ENCODE measurements at regions not wholly inside any gene's neighbourhood (a gene's known extent, or its start where the extent isn't known, plus 50 kb on each side); places are given as distances from the start of the nearest gene placed in this dataset.

- H3K36me3 ChIP-seq (ENCODE audit: control insufficient read depth, insufficient read depth, low read length): no peaks in the 10 kb centered on the region
- TF ChIP-seq CTCF (IDR thresholded peaks at IDR 0.05; ENCODE audit: insufficient read depth, low read depth, low read length): no peak
- POLR2A ChIA-PET: no interaction called here
- CTCF ChIA-PET: interaction anchor here (1.7 kb wide), 1 partner anchor 135 kb away, joined by 9 read pairs; no protein-coding TSS in a partner anchor
- no peak for DNase-seq (ENCODE audit: low read depth)
- H3K27me3 ChIP-seq (ENCODE audit: control insufficient read depth, insufficient read depth, low read length): no peaks in the 10 kb centered on the region
- no peak overlapping the region for H3K4me3 ChIP-seq (ENCODE audit: low read depth, low read length)
Observed at GRCh38 chr7:113294750-113295149, 176.4 kb upstream of the SMIM30 start.

- Histone ChIP-seq H3K4me3 (ENCODE audit: low read depth, low read length) (no peak overlapping the region), H3K36me3 (ENCODE audit: control insufficient read depth, insufficient read depth, low read length) (no peaks in the 10 kb centered on the region), H3K27me3 (ENCODE audit: control insufficient read depth, insufficient read depth, low read length) (no peaks in the 10 kb centered on the region)
- CTCF ChIA-PET: interaction anchor here (1.2 kb wide), 1 partner anchor 133 kb away, joined by 3 read pairs; no protein-coding TSS in a partner anchor
- no peak for TF ChIP-seq CTCF (IDR thresholded peaks at IDR 0.05; ENCODE audit: insufficient read depth, low read depth, low read length)
- POLR2A ChIA-PET: no interaction called here
- no peak for DNase-seq (ENCODE audit: low read depth)
Observed at GRCh38 chr7:113292105-113292504, 173.8 kb upstream of the SMIM30 start.

- TF ChIP-seq CTCF (IDR thresholded peaks at IDR 0.05; ENCODE audit: insufficient read depth, low read depth, low read length): no peak
- H3K36me3 ChIP-seq (ENCODE audit: control insufficient read depth, insufficient read depth, low read length): no peaks in the 10 kb centered on the region
- DNase-seq (ENCODE audit: low read depth): no peak
- POLR2A ChIA-PET: no interaction called here
- H3K4me3 ChIP-seq (ENCODE audit: low read depth, low read length): no peak overlapping the region
- H3K27me3 ChIP-seq (ENCODE audit: control insufficient read depth, insufficient read depth, low read length): no peaks in the 10 kb centered on the region
- CTCF ChIA-PET: interaction anchor here (0.7 to 1.2 kb wide), 2 partner anchors 131 to 132 kb away, joined by 3 to 5 read pairs; no protein-coding TSS in a partner anchor
Observed at GRCh38 chr7:113291058-113291457, 172.7 kb upstream of the SMIM30 start.

- TF ChIP-seq CTCF (IDR thresholded peaks at IDR 0.05; ENCODE audit: insufficient read depth, low read depth, low read length): peak; percentile 76
- DNase-seq (ENCODE audit: low read depth): no peak
Observed at GRCh38 chr7:113289140-113289740, 170.9 kb upstream of the SMIM30 start.

GRCh38 chr7:113285411-113285810, 167.1 kb upstream of the SMIM30 start:
- Histone ChIP-seq H3K27me3 (ENCODE audit: control insufficient read depth, insufficient read depth, low read length) (no peaks in the 10 kb centered on the region), H3K4me3 (ENCODE audit: low read depth, low read length) (no peak overlapping the region), H3K36me3 (ENCODE audit: control insufficient read depth, insufficient read depth, low read length) (no peaks in the 10 kb centered on the region)
- no peak for DNase-seq (ENCODE audit: low read depth)
- ChIA-PET CTCF (interaction anchor here (0.6 to 3.0 kb wide), 2 partner anchors 126 to 776 kb away, joined by 3 to 31 read pairs; no protein-coding TSS in a partner anchor), POLR2A (no interaction called here)
- no peak for TF ChIP-seq CTCF (IDR thresholded peaks at IDR 0.05; ENCODE audit: insufficient read depth, low read depth, low read length)

More at GRCh38 chr7:113289140-113289740, 170.9 kb upstream of the SMIM30 start:
- ChIA-PET CTCF (interaction anchor here (0.6 to 1.6 kb wide), 10 partner anchors 19 to 744 kb away, joined by 3 to 58 read pairs (median 4); no protein-coding TSS in a partner anchor), POLR2A (no interaction called here)
- Histone ChIP-seq H3K27me3 (ENCODE audit: control insufficient read depth, insufficient read depth, low read length) (no peaks in the 10 kb centered on the region), H3K4me3 (ENCODE audit: low read depth, low read length) (no peak overlapping the region), H3K36me3 (ENCODE audit: control insufficient read depth, insufficient read depth, low read length) (no peaks in the 10 kb centered on the region)
